Activated T-cell treated with anti-CD3 and anti-CD28 coated beads, Interleukin-2, amount 50 U/mL, for 72 hours (primary cell): ENCODE measurements at regions not wholly inside any gene's neighbourhood (a gene's known extent, or its start where the extent isn't known, plus 50 kb on each side); places are given as distances from the start of the nearest gene placed in this dataset.

Experiments
- ATAC-seq, 2 donors: fragments of 150-1000 bp; cut with Tn5 transposase; replicated peaks in 1 of 2; 2 replicates each; pipeline ENCODE4 v1.10.0; 2021; ENCODE audit warnings: moderate library complexity in 2 of 2, mild to moderate bottlenecking in 1 of 2
- DNase-seq, 2 donors: peaks; one replicate each; pipeline ENCODE4 v3.0.0; 2021 to 2022; ENCODE audit warnings: mixed read lengths in 1 of 2
- H3K27ac Mint-ChIP-seq: one replicate; pipeline ENCODE4 v1.8.0; 2022; ENCODE audit warnings: mild to moderate bottlenecking, moderate library complexity, mixed read lengths
- H3K27me3 Mint-ChIP-seq: one replicate; pipeline ENCODE4 v1.8.0; 2022; ENCODE audit warnings: low read depth, mixed read lengths
- H3K36me3 Mint-ChIP-seq, 2 donors: one replicate each; pipeline ENCODE4 v1.8.0; 2022; ENCODE audit warnings: mixed read lengths in 2 of 2, mild to moderate bottlenecking in 1 of 2; ENCODE audit not compliant: insufficient read depth in 2 of 2
- H3K4me1 Mint-ChIP-seq: one replicate; pipeline ENCODE4 v1.8.0; 2022; ENCODE audit warnings: low read depth, mixed read lengths
- H3K4me3 Mint-ChIP-seq, 2 donors: one replicate each; pipeline ENCODE4 v1.8.0; 2022; ENCODE audit warnings: mild to moderate bottlenecking in 2 of 2, mixed read lengths in 2 of 2, moderate library complexity in 2 of 2
- H3K9me3 Mint-ChIP-seq, 2 donors: one replicate each; pipeline ENCODE4 v1.8.0; 2022; ENCODE audit warnings: mixed read lengths in 2 of 2

GRCh38 chr4:98784947-98785706 is 126.7 kb upstream of the TSPAN5 start:
- no peaks in the 10 kb centered on the region for H3K4me1 Mint-ChIP-seq
- no peak for DNase-seq
- peak overlapping the region; percentile 56 for H3K27ac Mint-ChIP-seq
- H3K27me3 Mint-ChIP-seq, result peaks cover 9% of the 10 kb centered on the region
- H3K36me3 Mint-ChIP-seq, result no peaks in the 10 kb centered on the region
- no peak for ATAC-seq
- no peaks in the 10 kb centered on the region for H3K9me3 Mint-ChIP-seq
- no peak overlapping the region for H3K4me3 Mint-ChIP-seq

- Mint-ChIP-seq H3K4me3 (no peak overlapping the region), H3K36me3 (no peaks in the 10 kb centered on the region), H3K27me3 (peaks cover 9% of the 10 kb centered on the region), H3K27ac (no peak overlapping the region), H3K9me3 (no peaks in the 10 kb centered on the region), H3K4me1 (no peaks in the 10 kb centered on the region)
- DNase-seq, result no peak
- no peak for ATAC-seq
Observed at GRCh38 chr4:98781641-98782357, 123.4 kb upstream of the TSPAN5 start.

GRCh38 chr4:98780926-98781325 is 122.5 kb upstream of the TSPAN5 start:
- DNase-seq, result no peak

GRCh38 chr4:98779088-98779487 is 120.7 kb upstream of the TSPAN5 start:
- Mint-ChIP-seq H3K9me3 (no peaks in the 10 kb centered on the region), H3K27me3 (peaks cover 9% of the 10 kb centered on the region), H3K4me3 (no peak overlapping the region), H3K36me3 (no peaks in the 10 kb centered on the region), H3K27ac (no peak overlapping the region), H3K4me1 (no peaks in the 10 kb centered on the region)
- ATAC-seq, result no peak
- DNase-seq, result no peak

More at GRCh38 chr4:98780926-98781325, 122.5 kb upstream of the TSPAN5 start:
- Mint-ChIP-seq H3K4me1 (no peaks in the 10 kb centered on the region), H3K27ac (no peak overlapping the region), H3K9me3 (no peaks in the 10 kb centered on the region), H3K27me3 (peaks cover 9% of the 10 kb centered on the region), H3K4me3 (no peak overlapping the region), H3K36me3 (no peaks in the 10 kb centered on the region)
- ATAC-seq, result no peak

GRCh38 chr4:98778206-98778605 is 119.8 kb upstream of the TSPAN5 start:
- Mint-ChIP-seq H3K36me3 (no peaks in the 10 kb centered on the region), H3K27me3 (peaks cover 9% of the 10 kb centered on the region), H3K9me3 (no peaks in the 10 kb centered on the region), H3K4me3 (no peak overlapping the region), H3K27ac (no peak overlapping the region), H3K4me1 (no peaks in the 10 kb centered on the region)
- no peak for DNase-seq
- ATAC-seq, result peak in 1 of 2 donors; percentile 44

- H3K4me1 Mint-ChIP-seq, result no peaks in the 10 kb centered on the region
- no peak overlapping the region for H3K27ac Mint-ChIP-seq
- no peaks in the 10 kb centered on the region for H3K9me3 Mint-ChIP-seq
- H3K27me3 Mint-ChIP-seq, result no peaks in the 10 kb centered on the region
- no peak for DNase-seq
- H3K36me3 Mint-ChIP-seq, result no peaks in the 10 kb centered on the region
- no peak for ATAC-seq
- H3K4me3 Mint-ChIP-seq, result no peak overlapping the region
Observed at GRCh38 chr4:98775672-98776071, 117.3 kb upstream of the TSPAN5 start.

- Mint-ChIP-seq H3K4me1 (no peaks in the 10 kb centered on the region), H3K36me3 (peaks cover 0 to 5% of the 10 kb centered on the region in 2 donors), H3K9me3 (peaks cover 9% of the 10 kb centered on the region in 2 donors), H3K27ac (no peak overlapping the region), H3K27me3 (no peaks in the 10 kb centered on the region), H3K4me3 (no peak overlapping the region)
- DNase-seq, result no peak
- ATAC-seq, result no peak
Observed at GRCh38 chr4:98773638-98774037, 115.2 kb upstream of the TSPAN5 start.

GRCh38 chr4:98771959-98772632 is 113.7 kb upstream of the TSPAN5 start:
- peaks cover 2 to 5% of the 10 kb centered on the region in 2 donors for H3K36me3 Mint-ChIP-seq
- ATAC-seq (no peak), DNase-seq (no peak)

GRCh38 chr4:98765771-98766170 is 107.4 kb upstream of the TSPAN5 start:
- Mint-ChIP-seq H3K4me1 (no peaks in the 10 kb centered on the region), H3K9me3 (peaks cover 13 to 15% of the 10 kb centered on the region in 2 donors), H3K4me3 (no peak overlapping the region), H3K27ac (no peak overlapping the region), H3K27me3 (no peaks in the 10 kb centered on the region), H3K36me3 (peaks cover 3 to 15% of the 10 kb centered on the region in 2 donors)
- no peak for DNase-seq
- no peak for ATAC-seq

More at GRCh38 chr4:98771959-98772632, 113.7 kb upstream of the TSPAN5 start:
- H3K4me1 Mint-ChIP-seq, result no peaks in the 10 kb centered on the region
- no peak overlapping the region for H3K27ac Mint-ChIP-seq
- H3K4me3 Mint-ChIP-seq, result no peak overlapping the region
- peaks cover 9% of the 10 kb centered on the region in 2 donors for H3K9me3 Mint-ChIP-seq
- H3K27me3 Mint-ChIP-seq, result no peaks in the 10 kb centered on the region

GRCh38 chr4:98758182-98758581 is 99.8 kb upstream of the TSPAN5 start:
- H3K27me3 Mint-ChIP-seq, result no peaks in the 10 kb centered on the region
- ATAC-seq (no peak), DNase-seq (no peak)
- H3K27ac Mint-ChIP-seq, result no peak overlapping the region
- H3K9me3 Mint-ChIP-seq, result no peaks in the 10 kb centered on the region
- no peaks in the 10 kb centered on the region for H3K36me3 Mint-ChIP-seq
- no peaks in the 10 kb centered on the region for H3K4me1 Mint-ChIP-seq
- no peak overlapping the region for H3K4me3 Mint-ChIP-seq

GRCh38 chr4:98754736-98755135 is 96.3 kb upstream of the TSPAN5 start:
- Mint-ChIP-seq H3K9me3 (no peaks in the 10 kb centered on the region), H3K4me3 (no peak overlapping the region), H3K4me1 (no peaks in the 10 kb centered on the region), H3K27me3 (no peaks in the 10 kb centered on the region), H3K36me3 (no peaks in the 10 kb centered on the region), H3K27ac (no peak overlapping the region)
- no peak for ATAC-seq
- no peak for DNase-seq

GRCh38 chr4:98749206-98749605 is 90.8 kb upstream of the TSPAN5 start:
- no peaks in the 10 kb centered on the region for H3K27me3 Mint-ChIP-seq
- H3K4me3 Mint-ChIP-seq, result no peak overlapping the region

GRCh38 chr4:98748609-98749008 is 90.2 kb upstream of the TSPAN5 start:
- no peak overlapping the region for H3K27ac Mint-ChIP-seq
- H3K4me3 Mint-ChIP-seq, result no peak overlapping the region
- DNase-seq (no peak), ATAC-seq (no peak)
- no peaks in the 10 kb centered on the region for H3K27me3 Mint-ChIP-seq
- H3K9me3 Mint-ChIP-seq, result no peaks in the 10 kb centered on the region
- peaks cover 6% of the 10 kb centered on the region for H3K4me1 Mint-ChIP-seq
- no peaks in the 10 kb centered on the region for H3K36me3 Mint-ChIP-seq

More at GRCh38 chr4:98749206-98749605, 90.8 kb upstream of the TSPAN5 start:
- DNase-seq (no peak), ATAC-seq (no peak)
- Mint-ChIP-seq H3K4me1 (peaks cover 6% of the 10 kb centered on the region), H3K36me3 (no peaks in the 10 kb centered on the region), H3K9me3 (no peaks in the 10 kb centered on the region), H3K27ac (no peak overlapping the region)
